ENCODE measurements at regions not wholly inside any gene's neighbourhood (a gene's known extent, or its start where the extent isn't known, plus 50 kb on each side); places are given as distances from the start of the nearest gene placed in this dataset.

- no peak for DNase-seq (ENCODE audit: low read depth)
These were observed 497.5 kb upstream of the IGFBP7 start for GRCh38 chr4:57607566-57608180.

DNA sequence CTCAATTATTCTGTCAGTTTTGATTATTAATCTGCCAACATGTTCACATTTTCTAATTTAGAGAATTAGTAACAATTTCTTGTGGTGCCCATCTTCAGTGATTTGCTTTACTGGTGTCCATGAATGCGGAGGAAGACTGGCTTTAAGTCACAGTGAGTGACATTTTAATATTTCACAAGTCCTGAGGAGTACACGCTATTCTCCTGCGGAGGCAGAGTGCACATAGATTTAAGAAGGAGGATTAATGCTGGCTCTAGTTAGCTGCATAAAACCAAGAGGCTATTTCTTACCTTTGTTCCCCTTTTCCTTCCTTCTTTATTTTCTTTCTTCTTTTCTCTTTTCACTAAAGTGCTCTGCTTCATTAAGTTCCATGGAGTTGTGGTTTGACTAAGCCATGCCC is 495.2 kb upstream of the IGFBP7 start:
- no peak for DNase-seq (ENCODE audit: low read depth)

DNA sequence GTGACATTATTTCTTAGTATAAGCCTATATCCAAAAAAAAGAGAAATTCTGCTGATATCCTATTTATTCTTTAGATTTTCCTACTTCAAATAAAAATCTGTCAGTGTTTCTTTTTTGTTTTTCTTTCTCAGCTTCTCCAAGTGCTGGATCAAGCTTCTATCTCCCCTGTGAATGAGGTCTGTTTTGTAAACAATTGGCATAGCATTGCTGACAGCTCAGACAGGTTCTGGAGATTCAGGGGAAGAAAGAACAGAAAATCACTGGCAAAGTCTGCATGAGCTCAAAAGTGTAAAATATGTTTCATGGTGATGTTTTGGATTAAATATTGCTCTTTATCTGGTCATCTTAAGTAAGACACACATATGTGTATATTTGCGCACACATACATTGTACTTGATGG is 492.0 kb upstream of the IGFBP7 start:
- no peak for DNase-seq (ENCODE audit: low read depth)

GRCh38 chr4:57591073-57591472 is 480.9 kb upstream of the IGFBP7 start:
- no peak for DNase-seq (ENCODE audit: low read depth)

DNA sequence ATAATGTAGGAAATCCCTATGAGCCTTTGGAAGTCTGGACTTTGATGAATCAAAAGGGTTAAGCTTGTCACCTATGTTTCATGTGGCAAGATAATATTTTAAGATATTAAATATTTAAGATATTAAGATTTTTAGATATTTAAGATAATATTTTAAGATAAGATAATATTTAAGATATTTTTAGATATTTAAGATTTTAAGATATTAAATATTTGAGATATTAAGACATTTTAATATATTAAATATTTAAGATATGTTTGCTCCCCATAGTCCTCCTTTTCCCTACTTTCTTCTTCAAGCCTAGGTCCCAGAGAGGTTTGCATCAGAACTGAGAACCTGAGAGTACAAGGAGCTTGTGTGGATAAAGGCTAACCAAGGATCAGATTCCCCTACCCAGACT is 478.4 kb upstream of the IGFBP7 start:
- DNase-seq (ENCODE audit: low read depth), result no peak

DNA sequence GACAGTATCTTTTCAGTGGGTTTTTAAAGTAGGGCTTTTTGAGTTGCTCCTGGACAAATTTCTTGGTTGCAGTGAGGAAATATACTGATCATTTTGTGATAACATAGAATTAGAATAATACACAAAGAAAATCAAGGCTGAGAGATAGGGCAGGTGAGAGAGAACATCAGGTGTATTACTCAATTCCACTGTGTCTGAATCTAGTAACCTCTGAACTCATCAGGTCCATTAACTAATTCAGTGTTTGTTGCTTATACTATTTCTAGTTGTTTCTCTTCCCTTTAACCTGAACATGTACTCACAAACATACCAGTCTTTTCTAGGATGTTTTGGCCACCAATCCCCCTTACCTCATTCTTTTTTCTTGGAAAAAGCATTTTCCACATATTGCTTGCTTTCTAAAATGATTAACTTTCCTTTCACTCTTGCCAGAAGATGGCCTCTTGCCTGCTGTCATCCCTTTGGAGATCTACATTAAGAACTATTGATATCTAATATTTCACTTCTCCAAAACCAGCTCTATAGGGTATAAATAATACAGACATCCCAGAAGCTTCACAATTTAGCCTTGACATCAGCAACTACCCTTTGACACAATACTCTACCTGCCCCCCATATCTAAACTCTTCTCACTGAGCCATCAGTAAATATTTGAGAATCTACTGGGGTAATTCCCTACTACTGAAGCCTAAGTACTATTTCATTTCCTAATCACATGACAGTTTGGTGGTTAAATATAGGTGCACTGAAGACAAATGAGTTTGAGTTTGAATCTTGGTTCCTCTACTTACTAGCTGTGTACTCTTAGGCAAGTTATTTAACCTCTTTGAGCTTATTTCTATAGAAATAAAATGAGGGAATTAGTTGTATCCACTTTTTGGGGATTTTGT is 470.8 kb upstream of the IGFBP7 start:
- no peak for DNase-seq (ENCODE audit: low read depth)

- DNase-seq (ENCODE audit: low read depth), result no peak
These were observed 465.2 kb upstream of the IGFBP7 start for GRCh38 chr4:57575426-57575825.

GRCh38 chr4:57554556-57555092 is 444.4 kb upstream of the IGFBP7 start:
- DNase-seq (ENCODE audit: low read depth), result no peak

GRCh38 chr4:57553728-57554127 is 443.5 kb upstream of the IGFBP7 start:
- no peak for DNase-seq (ENCODE audit: low read depth)

DNA sequence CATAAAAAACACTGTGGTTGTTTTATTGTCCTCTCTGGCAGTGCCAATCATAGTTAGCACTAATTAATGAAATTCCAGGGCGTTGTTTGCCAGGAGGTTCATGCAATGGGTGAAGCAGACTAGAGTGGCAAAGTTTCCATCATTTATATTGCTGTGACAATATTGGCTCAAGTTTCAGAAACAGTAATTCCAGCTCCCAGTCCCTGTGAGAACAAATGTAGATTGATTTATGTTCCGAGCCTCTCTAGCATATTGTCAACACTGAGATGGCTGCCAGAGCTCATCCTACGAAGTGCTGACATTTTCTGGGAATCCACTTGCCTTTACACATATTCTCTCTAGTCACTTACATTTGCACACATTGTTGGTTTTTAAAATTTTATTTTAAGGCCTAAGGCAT is 440.0 kb upstream of the IGFBP7 start:
- no peak for DNase-seq (ENCODE audit: low read depth)

- no peak for DNase-seq (ENCODE audit: low read depth)
These were observed 438.7 kb upstream of the IGFBP7 start for GRCh38 chr4:57548856-57549255.

DNA sequence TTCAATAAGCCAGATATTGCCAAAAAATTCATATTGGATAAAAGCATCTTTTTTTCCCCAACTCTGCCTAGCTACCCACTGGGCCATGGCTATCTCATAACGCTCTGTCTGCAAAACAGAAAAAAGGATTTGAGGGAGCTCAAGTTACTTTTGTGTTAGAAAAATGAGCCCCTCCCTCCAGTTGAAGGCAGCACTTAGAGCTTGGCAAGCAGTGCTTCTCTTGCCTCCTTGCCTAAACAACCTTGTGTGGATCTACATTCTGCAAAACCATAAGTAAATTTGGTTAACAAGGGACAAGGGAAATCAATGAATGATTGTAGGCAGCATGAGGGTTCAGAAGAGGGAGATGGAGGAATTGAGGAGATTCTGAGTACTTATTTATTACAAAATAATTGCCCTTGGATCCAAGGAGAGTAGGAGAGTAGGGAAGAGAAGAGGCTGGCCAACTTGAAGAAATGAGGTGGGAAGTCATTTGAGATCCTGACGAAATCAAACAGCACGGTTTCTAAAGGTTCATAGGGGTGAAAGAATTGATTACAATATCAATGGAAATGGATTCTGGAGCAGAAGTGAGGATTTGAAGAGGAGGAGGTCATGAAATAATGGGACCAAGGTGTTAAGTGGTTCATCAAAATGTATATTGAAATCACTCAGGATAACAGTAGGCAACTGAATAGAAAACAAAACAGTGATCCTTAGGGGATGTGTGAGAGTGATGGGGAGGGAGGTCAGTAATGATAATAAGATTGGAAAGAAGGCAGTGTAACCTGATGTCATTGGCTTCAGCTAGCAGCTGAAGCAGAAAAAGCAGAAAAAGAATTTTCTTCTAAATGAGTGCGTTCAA is 434.8 kb upstream of the IGFBP7 start:
- no peak for DNase-seq (ENCODE audit: low read depth)

DNA sequence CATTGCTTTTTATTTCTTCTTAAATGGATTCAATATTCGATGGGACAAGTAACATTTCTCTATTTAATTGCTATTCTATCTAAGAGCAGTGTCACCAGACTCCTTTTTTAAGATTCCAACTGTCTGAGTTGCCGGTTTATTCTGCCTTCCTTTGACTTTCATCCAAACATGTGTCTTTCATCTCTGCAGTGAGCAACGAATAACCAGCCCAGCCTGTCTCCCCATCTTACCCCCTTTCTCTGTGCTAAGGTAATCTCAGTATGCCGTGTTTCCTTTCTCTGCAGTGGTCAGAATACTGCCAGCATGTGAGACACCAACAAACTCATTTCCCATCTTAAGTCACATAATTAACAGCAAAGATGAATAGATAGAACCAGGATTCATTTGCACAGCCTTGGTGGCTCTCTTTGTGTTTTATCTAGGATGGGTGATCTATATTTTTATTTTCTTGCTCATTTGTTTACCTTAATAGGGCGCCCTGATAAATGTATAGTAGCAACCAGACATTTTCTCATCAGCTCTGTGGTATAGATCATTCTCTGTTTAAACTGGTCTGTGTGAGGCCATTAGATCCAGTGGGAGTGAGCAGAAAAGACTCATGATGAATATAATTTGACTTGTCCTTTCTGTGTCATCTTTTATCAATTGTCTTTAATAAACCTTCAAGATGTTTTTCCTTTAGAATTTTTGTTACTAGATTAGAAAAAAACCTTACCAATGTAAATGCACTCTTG is 394.8 kb upstream of the IGFBP7 start:
- no peak for DNase-seq (ENCODE audit: low read depth)

- no peak for DNase-seq (ENCODE audit: low read depth)
These were observed 394.0 kb upstream of the IGFBP7 start for GRCh38 chr4:57504139-57504538.

DNA sequence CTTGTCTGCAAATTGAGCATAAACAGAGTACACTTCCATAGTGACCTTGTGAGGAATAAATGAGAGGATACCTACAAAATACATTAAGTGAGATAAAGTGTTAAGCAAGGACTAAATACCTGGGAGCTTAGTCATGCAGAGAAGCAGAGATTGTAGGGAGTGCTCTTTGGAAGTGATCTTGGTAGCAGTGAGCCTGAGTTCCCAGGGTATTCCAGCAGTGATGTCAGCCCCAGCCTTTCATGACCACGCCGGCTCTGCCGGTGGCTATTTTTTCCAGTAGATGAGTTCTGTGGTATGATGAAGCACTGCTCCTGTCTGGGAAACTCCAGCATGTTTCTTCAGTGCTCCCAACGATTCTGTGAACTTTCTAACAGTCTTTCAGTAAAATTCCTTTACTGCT is 391.5 kb upstream of the IGFBP7 start:
- DNase-seq (ENCODE audit: low read depth), result no peak

DNA sequence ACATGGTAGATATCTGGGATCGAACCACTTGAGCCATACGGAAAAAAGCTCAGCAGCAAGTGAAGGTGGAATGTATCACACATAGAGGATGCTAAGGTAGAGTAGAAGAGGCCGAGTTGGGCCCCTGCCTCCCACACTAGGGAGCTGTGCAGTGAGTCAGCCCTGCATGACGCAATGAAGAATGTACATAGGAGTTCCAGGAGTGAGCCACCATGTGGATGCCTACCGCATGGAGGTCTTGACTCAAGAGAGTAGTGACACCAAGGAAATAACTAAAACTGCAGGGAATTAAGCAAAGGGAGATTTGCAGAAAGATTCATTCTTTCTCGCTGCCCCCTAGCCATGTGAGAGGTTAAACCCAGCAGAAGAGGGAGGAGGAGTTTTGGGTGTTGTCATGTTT is 389.6 kb upstream of the IGFBP7 start:
- no peak for DNase-seq (ENCODE audit: low read depth)

- no peak for DNase-seq (ENCODE audit: low read depth)
These were observed 388.1 kb upstream of the IGFBP7 start for GRCh38 chr4:57498251-57498650.

GRCh38 chr4:57496697-57497471 is 386.7 kb upstream of the IGFBP7 start:
- DNase-seq (ENCODE audit: low read depth), result no peak

- no peak for DNase-seq (ENCODE audit: low read depth)
These were observed 384.6 kb upstream of the IGFBP7 start for GRCh38 chr4:57494821-57495220.

GRCh38 chr4:57492251-57492878 is 382.2 kb upstream of the IGFBP7 start:
- DNase-seq (ENCODE audit: low read depth), result no peak

DNA sequence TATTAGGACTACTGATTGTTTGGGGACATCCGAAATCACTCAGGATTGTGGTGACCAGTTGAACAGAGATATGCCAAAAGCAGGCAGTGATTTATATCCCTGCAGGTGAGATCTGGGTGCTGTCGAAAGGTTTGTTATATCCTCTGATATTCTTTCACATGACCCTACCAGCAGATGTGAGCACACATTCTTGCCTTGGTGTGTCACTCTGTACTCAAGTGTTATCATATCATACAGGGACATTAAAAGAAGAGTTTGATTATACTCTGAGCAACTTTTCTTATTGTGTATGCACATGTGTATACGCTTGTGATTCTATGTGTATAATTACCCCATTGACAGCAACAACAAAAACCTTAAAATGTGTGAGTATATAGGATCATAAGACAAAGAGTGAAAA is 381.2 kb upstream of the IGFBP7 start:
- DNase-seq (ENCODE audit: low read depth), result no peak
